NCI-H345 treated with DMSO at 0.1 percent for 48 hours (cell line): ENCODE measurements at regions not wholly inside any gene's neighbourhood (a gene's known extent, or its start where the extent isn't known, plus 50 kb on each side); places are given as distances from the start of the nearest gene placed in this dataset.

Experiments
- DNase-seq: peaks from one replicate; lab custom pipeline; 2025; ENCODE audit not compliant: unreplicated experiment; lab: John Stamatoyannopoulos, UW

DNA sequence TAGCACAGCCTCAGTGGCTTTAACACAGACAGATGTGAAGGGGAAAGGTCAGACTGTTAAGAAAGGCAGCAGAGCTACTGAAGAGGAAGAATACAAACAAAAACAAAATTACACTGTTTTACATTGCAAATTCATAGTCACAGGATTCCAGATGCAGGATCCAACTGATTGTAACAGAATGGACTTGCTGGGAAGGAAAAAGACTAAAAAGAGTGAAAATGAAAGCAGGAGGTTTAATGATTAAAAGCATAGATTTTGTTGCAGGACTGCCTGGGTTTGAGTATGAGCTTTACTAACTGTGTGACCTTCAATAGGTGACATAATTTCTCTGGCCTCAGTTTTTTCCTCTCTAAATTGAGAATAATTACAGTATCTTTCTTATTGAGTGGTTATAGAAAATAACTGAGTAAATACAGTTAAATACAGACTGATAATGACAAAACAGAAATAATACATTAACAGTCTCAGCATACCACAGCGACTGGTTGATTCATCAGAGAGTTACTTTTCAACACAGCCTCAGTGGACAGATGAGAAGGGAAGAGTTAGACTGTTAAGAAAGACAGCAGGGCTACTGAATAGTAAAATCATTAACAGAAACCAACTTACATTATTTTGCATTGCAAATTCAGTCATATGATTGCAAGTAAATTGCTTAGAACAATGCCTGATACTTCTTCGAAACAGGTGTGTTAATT, 704.2 kb upstream of the TENM4 start:
- DNase-seq = no peak

DNA sequence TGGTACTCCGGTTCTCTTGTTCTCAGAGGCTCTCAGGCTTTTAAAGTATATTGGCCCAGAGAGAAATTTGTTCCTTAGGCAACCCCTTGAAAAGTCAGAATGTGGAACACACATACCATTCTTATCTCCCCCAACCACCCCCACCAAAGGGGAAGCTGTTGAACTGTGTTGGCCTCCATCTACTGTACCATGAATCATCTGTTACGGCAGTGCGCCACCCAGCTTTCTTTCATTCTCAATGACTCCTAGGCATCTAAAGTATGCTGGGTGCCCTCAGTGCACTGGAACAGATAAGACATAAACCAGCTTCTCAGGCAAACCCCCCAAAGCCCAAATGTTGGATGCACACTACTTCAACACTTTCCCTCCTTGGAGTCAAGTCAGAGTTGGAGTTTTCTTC, 696.2 kb upstream of the TENM4 start:
- no peak for DNase-seq

DNA sequence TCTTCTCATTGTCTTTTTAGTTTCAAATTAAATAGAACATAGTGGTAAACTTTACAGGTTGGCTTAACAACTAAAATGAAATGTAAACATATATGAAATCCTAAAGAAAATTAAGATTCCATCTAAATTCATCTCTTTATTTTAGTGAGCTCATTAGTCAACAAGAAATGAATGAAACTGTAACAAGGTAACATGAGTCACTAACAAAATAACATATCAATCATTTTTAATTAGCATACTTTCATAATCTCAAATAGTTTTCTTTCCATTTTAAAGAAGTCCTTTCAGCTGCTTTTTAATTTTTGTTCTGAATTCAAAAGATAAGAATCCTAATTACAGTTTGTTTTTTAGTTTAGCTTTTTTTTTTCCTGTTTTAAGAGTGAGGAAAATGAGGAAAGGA, 688.6 kb upstream of the TENM4 start:
- no peak for DNase-seq

DNA sequence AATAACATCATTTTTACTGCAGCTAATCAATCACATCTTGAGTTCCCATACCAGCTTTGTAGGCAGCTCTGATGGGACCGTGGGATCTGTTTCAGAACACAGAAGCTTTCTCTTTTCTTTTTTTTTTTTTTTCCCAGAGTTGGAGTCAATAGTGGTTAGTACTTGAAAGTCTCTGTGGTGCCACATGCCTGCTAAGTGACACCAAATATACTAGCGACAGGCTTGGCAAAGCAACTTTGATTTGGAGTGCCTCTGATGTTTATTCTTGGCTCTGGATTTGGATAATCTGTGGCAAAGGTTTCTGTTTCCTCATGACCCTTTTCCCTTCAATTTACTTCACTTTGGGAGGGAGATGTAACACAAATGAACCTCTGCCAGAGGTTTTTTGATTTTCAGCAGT, 681.4 kb upstream of the TENM4 start:
- DNase-seq = no peak

DNA sequence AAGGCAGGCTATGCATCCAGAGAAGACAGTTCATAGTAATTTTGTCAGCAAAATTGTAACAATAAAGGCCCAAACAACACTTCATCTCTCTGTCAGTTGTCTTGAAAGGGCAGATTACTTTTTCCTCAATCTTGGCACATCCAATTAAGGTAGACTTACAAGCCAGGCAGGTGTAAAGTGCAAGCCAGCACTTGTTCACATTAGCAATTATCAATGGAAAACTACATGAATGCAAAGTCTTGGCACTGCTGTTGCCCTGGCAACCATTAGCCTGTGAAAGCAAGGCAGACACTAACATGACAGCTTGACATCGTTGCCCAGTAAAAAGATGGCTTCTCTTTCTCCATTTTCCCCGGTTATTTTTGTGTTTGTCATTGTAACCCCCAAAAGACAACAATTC, 677.2 kb upstream of the TENM4 start:
- no peak for DNase-seq

DNA sequence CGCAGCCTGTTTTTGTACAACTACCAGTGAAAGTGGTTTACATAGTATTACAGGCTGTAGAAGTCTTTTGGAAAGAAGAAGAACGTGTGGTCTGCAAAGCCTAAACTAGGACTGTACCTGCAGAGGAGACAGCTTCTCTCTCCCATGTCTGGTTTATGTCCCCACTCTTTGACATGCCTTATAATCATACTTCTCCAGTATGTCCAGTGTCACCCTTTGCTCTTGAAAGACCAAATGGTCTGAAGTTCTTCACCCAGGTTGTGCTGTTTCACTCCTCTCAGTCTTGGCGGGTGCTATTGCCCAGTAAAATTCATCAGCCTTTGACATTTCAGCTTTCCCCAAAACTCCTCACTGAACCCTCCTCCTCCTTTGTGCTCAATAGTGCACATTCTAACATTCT, 676.0 kb upstream of the TENM4 start:
- DNase-seq = no peak

DNA sequence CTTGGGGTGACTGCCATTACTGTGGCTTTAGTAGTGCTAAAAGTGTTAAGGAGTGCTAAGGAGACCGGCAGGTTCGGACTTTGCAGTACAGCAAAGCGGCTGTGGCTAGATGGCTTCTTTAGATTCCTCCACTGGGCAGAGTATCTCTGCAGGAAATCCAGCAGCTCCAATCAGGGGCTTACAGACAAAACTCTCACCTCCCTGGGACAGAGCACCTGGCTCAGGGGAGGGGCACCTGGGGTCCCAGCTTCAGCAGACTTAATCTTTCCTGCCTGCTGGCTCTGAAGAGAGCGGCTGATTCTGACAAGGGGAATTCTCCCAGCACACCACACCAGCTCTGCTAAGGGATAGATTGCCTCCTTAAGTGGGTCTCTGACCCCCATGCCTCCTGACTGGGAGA, 668.8 kb upstream of the TENM4 start:
- no peak for DNase-seq

DNA sequence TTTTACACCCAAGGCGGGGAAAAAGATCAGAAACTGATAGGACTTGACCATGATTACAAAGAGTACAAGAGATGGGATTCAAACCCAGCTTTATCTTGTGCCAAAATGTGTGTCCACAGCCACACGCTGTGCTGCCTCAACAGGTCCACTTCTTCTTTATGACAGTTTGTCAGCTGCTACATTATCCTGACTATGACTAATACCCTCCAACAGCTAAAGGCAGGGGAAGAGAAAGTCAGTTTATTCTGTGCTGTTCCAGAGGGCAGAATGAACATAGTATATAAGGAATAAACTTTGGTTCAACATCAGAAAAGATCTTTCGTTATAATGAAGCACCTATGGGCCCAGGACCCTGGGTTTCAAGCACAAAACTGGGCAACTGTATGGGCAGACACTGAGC, 668.2 kb upstream of the TENM4 start:
- no peak for DNase-seq

DNA sequence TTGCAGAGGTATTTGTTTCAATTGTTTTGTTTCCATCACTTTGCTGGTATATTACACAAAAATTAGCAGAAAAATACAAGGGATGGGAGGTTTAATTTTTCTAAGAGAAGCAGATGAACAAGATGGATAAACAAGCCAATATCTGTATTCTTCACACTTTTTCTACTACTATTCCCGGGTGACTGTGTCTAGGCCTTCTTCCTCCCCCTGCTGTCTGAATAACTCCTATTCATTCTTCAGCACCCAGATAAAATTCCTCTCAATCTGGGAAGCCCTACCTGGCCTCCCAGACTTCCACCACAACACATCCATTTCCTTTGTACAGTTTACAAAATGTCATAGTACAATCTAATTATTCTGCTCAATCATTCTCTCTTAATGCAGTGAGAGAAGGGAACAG, 666.6 kb upstream of the TENM4 start:
- no peak for DNase-seq

DNA sequence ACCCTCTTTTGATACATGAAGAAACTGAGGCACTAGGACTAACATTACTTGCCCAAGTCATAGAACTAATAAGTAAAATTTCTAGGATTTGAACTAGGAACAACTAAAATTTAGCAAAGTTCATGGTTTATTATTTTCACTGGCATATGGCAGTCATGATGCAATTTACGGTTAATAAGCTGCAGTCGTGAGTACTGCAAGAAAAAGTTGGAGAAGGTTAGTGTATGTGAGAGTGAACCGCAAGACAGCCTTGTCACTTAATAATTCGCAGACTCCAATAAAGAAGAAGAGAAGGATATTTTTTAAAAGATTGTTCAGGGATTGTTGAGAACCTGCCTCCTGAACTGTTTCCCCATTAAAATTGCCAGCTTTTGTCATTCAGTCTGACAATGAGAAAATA, 663.4 kb upstream of the TENM4 start:
- DNase-seq = no peak

DNA sequence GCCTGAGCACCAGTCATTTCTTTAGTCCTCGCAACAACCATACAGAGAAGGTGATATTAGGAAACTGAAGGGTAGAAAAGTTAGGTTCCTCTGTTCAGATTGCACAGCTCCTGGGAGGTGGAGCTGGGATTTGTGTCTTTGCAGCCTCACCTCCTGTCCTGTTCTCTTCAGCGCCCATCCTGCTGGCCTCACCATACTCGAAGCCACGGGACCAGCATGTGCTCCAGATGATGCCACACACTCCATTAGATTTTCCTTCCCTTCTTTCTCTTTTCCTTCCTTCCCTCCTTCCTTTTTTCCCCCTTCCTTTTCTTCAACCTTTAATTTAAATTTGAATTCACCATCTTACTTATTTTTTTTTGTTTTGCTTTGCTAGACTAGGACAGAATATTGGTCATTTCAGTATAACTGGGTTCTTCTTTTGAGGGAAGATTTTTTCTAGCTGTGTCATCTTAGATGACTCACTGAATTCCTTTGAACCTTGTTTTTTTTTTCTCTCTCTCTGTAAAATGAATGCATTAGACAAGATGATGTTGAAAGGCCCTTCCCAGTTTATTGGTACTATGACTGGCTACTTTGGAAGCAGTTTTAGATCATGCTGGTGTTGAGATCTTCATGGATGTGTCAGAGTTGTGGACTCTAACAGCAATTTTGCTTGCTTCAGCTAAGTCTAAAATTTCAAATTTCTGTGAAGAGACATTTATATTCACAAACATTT, 662.5 kb upstream of the TENM4 start:
- no peak for DNase-seq

DNA sequence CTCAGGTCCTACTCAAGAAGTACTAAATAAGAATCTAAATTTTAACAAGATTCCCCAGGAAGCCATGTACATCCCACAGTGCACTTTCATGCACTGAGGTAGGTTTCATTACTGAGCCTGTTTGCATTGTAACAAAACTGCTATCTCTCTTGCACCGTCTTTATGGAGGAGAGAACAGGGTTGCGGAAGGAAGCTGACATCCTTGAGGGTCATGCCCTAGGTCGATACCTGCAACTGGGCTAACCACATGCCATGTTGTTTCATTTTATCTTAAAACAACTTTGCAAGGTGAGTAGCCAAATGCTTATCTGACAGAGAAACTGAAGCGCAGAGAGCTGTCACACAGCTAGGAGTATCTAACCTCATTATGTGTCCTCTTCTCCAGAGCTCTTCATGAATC, 656.3 kb upstream of the TENM4 start:
- no peak for DNase-seq

DNA sequence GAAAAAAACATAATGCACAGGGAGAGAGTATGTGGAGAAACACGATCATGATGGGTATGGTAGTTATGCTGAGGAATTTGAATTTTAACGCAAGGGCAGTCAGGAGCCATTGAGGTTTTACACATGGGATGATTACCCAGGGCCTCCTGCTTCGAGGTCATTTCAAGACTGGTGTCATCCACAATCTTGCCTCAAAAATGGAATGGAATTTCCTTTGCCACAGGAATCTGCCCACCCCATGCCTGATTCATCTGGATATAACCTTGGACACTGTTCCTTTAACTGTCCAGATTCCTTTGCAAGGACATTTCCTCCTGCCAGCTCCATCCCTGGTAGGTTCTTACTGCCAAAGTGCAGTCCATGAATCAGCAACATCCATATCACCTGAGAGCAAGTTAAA, 655.9 kb upstream of the TENM4 start:
- no peak for DNase-seq

DNA sequence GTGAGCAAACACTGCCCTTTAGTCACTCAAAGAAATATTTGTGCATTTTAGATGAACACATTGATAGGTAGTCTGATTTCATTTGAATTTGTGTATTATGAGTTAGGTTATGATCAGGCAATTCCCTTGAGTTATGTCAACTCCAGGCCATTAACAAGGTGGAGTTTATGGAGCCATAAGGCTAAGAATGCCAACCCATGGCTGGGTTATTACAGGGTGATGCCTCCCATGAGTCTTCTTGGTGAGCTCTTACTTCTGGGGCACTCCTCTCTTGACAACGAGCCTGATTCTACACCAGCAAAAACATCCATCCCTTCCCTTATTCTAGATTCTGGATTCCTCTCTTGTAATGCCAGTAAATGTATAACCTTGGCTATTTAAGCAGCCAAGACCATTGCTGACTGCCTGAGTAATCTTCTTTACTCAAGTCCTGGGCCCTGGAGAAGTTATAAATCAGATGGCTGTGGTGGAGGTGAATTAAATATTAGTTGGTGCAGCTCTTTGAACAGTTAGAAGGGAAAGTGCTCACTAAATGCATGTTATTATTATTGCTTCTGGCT, 645.7 kb upstream of the TENM4 start:
- DNase-seq = no peak

DNA sequence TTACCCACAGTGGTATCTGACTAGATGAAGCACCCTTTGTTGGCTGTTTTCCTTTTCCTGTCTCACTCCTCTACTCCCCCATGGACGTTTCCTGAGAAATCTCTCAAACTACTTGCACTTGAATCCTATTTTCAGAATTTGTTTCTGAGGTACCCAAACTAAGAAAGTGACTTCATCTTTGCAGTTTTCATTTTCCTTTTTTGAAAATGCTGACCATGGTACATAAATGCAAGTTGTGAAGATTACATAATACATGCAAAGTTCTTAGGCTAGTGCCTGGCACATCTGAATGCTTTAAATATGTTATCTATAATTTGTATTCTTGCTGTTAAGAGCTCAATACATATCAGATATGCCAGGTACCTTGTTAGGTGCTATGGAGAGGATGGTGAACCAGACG, 644.7 kb upstream of the TENM4 start:
- no peak for DNase-seq

DNA sequence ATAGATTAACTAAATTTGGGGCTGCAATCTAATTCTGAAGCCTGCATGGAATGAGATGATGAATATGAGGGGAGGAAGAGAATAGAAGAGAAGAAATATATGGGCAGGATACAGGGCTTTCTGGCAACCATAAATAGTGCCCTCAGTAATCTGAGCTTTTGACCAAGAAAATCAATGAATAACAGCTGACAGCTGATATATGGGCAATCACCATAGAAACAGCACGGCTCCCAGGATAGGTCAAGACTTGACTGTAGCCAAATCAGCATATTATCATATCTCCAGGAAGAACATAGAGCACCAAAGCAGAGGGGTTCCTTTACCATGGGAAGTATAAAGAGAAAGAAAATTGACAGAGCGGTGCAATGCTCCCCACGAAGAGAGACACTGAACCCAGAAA, 643.8 kb upstream of the TENM4 start:
- DNase-seq = no peak

DNA sequence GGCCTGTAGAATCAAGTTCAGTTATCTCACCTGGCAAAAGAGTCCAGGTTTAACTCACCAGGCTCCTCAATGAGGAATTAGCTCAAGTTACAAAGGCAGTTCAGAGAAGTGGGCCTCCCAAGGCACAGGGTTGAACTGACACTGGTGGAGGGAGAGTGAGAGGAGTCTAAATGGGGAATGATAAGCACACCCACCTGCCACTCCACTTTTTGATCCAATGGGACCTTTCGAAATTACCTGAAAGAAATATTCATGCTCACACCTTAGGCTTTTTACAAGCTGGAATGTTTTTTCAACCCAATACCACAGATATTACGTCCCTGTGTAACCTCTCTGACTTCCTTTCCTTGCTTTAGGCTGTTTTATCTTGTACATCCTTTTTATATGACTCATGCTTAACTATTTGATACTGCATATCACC, 642.7 kb upstream of the TENM4 start:
- no peak for DNase-seq

DNA sequence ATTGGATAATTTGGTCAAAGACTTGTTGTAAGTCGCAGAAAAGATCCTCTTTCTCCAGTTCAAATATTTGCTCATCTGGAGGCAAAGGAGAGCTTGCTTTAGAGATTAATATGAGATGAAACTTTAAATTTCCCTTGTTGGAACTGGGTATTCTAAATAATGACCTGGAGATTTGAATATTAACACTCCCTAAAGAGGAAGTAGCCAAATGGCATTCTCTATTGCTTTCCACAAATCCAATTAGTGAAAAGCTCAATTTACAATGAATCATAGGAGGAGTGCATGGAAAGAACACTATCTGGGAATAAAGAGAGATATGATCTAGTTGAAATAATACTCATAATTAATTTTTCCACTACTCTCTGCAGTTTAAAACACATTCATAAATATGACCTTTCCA, 641.6 kb upstream of the TENM4 start:
- no peak for DNase-seq

DNA sequence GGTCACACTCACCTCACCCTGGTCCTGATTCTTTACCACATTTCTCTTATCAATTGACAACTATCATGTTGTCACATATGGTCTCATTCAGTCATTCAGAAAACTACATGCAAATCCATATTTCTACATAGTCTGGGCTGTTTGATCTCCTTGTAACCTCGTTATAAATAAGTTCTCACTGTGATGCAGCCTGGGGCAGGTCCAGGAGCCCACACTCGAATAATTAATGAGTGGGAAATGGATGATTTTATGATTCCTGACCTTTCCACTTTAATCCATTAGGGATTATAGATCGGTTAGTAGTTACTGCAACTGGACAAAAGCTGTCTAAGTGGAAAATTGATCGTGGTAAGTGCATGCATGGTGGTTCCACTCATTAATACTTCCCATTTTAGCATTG, 636.3 kb upstream of the TENM4 start:
- DNase-seq = no peak

DNA sequence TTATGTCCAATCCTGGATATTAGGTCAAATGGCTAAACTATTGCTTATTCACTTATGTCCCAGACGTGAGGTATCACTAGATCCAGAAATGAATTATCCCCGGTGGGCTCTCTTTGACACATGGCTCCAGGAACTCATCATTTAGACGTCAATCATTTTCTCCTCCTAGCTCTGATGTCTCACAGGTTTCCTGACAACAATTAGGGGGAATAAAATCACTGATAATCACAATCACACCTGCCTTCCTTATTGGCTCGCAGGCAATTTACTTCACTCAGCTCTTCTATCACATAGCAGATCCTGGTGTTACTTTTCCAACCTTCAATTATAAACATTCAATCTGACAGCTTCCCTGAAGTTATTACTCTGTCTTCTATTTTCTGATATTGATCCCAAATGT, 634.0 kb upstream of the TENM4 start:
- no peak for DNase-seq

DNA sequence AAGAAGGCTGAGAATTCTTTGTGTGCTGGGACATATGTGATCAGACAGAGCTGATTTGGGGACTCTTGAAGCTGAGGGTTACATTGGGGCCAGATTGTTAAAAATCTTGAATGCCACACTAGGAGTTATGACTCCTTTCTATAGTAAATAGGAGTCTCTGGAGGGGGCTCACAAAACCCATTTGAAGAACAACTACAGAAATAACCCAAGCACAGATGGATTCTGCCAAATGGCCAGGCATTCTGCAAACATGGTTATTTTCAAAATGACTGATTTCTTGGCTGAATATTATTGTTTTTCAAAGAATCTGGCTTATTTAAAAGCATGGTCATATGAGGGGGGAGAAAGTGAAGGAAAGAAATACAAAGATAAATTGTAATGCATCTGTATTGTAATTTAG, 625.5 kb upstream of the TENM4 start:
- DNase-seq = no peak

DNA sequence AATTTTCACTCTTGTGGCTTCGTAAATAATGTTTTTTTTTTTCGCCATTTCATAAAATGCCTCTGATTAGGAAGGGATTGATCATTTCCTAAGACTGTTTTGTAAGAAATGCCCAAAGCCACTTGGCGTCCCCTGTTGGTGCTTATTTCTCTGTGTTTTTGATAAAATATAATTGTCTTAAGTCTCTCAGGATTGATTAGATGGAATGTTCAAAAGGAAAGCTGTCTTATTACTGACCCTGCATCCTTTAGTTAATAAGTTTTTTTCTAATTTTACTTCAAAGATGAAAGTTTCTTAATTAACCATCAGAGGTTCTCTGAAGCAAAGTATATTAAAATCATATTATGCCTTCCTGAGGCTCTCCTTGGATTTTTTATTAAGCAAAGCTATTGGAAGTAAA, 624.3 kb upstream of the TENM4 start:
- DNase-seq = no peak

DNA sequence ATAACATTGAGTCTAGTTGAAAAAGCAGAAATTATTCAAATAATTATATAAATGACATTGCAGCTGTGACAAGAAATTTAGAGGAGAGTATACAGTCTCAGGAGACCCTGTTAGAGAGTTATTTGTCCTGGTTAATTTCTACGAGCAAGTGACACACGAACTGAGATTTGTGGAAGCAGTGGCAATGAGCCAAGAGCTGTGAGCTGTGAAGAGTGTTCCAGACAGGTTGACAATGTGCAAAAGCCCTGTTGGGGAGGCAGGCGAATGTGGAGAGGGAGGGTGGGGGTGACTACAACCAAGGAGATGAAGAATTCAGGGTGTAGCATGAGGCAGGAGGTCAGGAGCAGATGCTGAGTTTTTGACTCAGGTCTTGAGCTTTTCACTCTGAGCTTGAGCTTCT, 620.2 kb upstream of the TENM4 start:
- no peak for DNase-seq
